HG02588 (cell line): ENCODE measurements at regions not wholly inside any gene's neighbourhood (a gene's known extent, or its start where the extent isn't known, plus 50 kb on each side); places are given as distances from the start of the nearest gene placed in this dataset.

Source experiments
- ATAC-seq: cut with Tn5 transposase; IDR thresholded peaks from one replicate; pipeline ENCODE4 v1.9.1; 2021; ENCODE audit warnings: mild to moderate bottlenecking, moderate library complexity; ENCODE audit not compliant: unreplicated experiment

GRCh38 chr21:22535630-22536029, 1537.4 kb downstream of the NCAM2 start:
- ATAC-seq: no peak

DNA sequence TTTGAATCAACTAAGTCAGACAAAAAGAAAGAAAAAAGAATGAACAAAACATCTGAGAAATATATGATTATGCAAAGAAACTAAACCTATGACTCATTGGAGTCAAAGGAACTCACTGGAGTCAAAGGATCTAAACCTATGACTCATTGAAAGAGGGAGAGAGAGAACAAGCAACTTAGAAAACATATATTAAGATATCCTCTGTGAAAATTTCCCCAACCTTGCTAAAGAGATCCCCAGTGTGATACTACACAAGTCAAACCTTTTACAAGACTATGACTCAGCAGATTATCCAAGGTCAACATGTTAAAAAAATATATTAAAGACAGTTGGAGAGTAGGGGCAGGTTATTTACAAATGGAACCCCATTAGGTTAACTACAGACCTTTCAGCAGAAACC, 1538.3 kb downstream of the NCAM2 start:
- ATAC-seq: no peak

GRCh38 chr21:22544747-22545146, 1546.5 kb downstream of the NCAM2 start:
- no peak for ATAC-seq

- ATAC-seq: no peak
Measured at GRCh38 chr21:22552390-22552789, 1554.2 kb downstream of the NCAM2 start.

- no peak for ATAC-seq
Measured at GRCh38 chr21:22554690-22555316, 1556.6 kb downstream of the NCAM2 start.

- ATAC-seq: no peak
Measured at GRCh38 chr21:22556829-22557228, 1558.6 kb downstream of the NCAM2 start.

DNA sequence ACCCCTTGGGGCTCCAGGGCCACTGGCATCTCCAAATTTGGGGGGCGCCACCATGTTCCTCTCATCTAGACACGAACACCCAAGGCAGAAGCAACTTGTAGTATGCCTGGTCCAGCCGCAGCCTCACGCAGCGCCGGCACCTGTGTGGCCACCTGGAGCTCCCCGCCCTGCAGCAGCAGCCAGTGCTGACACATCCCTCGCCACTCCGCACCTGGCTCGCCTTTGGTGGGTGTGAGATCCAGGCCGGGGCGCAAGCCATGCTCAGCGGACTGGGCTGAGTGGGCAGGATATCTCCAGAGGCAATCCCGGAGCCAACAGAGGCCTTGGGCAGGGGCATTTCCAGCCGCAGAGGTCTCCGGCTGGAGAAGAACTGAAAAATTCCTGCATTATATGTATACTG, 1563.7 kb downstream of the NCAM2 start:
- ATAC-seq: no peak

DNA sequence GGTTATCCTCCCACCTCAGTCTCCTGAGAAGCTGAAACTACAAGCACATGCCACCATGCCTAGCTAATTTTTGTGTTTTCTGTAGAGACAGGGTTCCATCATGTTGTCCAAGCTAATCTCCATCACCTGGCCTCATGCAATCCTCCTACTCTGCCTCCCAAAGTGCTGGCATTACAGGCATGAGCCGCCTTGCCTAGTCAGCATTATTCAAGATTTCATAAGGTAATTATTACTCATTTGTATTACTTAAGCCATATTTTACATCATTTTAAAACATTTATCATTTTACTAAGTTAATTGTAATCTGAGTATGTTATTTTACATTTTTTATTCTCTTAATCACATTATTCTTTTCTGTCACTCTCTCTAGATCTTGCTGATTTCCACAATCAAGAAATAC, 1575.6 kb downstream of the NCAM2 start:
- ATAC-seq: no peak

DNA sequence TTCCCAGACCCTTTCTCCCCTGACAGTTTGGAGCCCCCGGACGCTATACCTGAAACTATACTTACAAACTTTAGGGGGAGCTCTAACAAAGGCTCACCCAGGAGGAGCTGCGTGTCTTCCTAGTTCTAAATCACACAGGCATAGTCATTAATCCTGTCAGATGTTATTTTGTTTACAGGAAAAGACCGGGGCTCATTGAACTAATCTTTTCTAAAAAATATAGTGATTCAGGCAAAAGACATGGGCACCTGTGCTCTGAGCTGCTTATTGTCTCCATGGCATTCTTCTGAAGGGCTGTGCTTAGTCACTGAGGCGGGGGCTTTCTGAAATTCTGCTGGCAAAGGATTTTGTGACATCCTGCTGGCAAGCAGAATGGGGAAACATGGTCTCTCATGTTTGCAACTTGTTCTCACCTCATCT, 1577.0 kb downstream of the NCAM2 start:
- ATAC-seq: no peak

DNA sequence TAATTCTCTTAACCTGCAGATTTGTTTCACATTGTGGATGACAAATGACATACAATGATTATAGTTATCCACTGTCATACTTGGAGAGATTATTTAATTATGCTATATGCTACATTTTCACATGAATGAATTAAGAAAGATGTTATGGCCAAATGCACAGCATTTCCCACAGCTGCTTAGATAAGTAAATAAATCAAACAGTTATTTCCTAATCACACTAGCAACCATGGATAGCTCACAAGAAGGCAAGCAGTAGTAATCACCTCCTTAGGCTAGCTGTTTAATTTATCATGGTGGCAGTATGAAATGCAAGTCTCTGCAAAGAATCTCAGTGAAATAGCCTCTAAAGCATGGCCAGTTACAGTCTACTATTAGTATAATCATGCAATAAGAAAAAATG, 1581.5 kb downstream of the NCAM2 start:
- no peak for ATAC-seq

- ATAC-seq: no peak
Measured at GRCh38 chr21:22582026-22582425, 1583.8 kb downstream of the NCAM2 start.

- ATAC-seq: no peak
Measured at GRCh38 chr21:22584308-22584707, 1586.1 kb downstream of the NCAM2 start.

DNA sequence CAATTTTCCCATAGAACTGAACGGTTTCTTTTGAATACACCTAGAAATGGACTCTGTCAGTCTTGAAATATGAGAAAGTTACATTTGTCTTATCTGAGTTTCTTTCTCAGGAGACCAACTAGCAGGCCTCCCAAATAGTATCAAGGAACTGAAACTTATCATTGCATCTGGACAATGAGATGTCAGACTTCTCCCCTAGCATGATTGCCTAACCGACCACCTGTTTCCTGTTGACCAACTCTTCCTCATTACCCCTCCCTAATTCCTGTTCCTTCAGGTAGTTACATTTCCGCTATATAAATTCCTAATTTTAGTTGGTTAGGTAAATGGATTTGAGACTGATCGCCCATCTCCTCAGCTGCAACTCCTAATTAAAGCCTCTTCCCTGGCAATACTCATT, 1587.3 kb downstream of the NCAM2 start:
- ATAC-seq: no peak

DNA sequence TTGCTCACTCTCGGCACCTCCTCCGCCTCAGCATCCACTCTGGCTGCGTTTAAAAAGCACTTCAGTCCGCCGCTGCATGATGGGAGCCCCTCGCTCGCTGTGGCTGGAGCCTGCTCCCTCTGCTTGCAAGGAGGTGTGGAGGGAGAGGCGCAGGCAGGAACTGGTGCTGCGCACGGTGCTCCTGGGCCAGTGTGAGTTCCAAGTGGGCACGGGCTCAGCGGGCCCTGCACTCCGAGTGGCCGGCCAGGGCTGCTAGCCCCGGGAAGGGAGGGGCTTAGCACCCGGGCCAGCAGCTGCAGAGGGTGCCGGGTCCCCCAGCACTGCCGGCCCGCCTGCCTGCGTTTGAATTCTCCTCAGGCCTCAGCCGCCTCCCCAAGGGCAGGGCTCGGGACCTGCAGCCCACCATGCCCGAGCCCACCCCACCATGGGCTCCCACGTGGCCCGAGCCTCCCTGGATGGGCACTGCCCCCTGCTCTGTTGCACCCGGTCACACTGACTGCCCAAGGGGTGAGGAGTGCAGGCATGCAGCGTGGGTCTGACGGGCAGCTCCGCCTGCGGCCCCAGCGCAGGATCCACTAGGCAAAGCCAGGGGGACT, 1599.5 kb downstream of the NCAM2 start:
- ATAC-seq: no peak

DNA sequence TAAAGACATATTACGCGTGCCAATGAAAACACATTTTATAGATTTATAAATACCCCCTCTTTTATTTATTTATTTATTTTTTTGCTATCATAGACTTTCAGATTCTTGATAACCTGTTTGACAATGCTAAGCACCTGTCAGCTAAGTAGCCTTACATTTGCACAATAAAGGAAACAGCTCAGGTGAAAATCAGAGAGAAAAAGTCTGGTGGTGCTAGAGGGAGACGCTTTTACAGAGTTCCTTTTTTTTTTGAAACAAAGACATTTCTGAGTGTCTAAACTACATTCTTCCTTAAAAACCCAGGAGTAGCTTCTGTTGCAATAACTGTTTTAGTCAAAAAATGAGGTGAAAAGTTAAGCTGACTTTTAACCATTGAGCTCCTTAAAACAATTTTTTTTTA, 1611.6 kb downstream of the NCAM2 start:
- ATAC-seq: no peak

DNA sequence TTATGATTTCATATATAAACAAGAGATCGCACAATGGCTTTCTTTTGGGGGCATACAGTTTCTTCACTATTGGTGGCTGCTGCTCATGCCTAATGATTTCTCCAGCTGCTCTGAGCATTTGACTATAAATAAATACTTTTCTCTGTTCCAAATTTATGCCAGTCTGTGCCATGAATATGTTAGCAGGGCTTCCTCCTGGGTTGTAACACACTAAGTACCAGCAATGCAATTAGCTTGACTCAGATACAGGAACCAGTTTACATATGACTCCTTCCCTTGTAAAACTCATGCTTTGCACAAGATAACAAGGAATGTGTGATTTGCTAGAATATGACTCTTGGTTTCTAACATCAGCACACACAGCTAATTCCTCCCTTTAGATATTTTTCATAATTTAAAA, 1629.7 kb downstream of the NCAM2 start:
- no peak for ATAC-seq

GRCh38 chr21:22630953-22631465, 1632.8 kb downstream of the NCAM2 start:
- ATAC-seq: no peak

DNA sequence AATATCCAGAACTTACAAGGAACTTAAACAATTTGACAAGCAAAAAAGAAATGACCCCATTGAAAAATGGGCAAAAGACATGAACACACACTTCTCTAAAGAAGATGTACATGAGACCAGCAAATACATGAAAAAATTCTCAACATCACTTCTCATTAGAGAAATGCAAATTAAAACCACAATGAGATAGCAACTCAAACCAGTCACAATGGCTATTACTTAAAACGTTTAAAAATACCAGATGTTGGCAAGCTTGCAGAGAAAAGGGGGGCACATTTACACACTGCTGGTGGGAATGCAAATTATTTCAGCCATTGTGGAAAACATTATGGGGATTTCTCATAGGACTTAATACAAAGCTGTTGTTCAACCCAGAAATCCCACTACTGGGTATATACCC, 1634.0 kb downstream of the NCAM2 start:
- no peak for ATAC-seq

GRCh38 chr21:22649246-22649645, 1651.0 kb downstream of the NCAM2 start:
- no peak for ATAC-seq

GRCh38 chr21:22650226-22650625, 1652.0 kb downstream of the NCAM2 start:
- no peak for ATAC-seq

GRCh38 chr21:22657781-22658180, 1659.6 kb downstream of the NCAM2 start:
- no peak for ATAC-seq

GRCh38 chr21:22670148-22670547, 1671.9 kb downstream of the NCAM2 start:
- no peak for ATAC-seq

- ATAC-seq: no peak
Measured at GRCh38 chr21:22679207-22679606, 1681.0 kb downstream of the NCAM2 start.
